HFFc6 (cell line): ENCODE measurements at regions not wholly inside any gene's neighbourhood (a gene's known extent, or its start where the extent isn't known, plus 50 kb on each side); places are given as distances from the start of the nearest gene placed in this dataset.
A peak's percentile ranks its signal among the peaks of the same experiment; 100 is the strongest.

ENCODE experiments used
- DNase-seq: peaks from one replicate; pipeline ENCODE4 v3.0.0-alpha.2; 2018
- H3K27ac Mint-ChIP-seq: 2 replicates; pipeline ENCODE4 v1.8.0; 2020; ENCODE audit warnings: mild to moderate bottlenecking, mixed read lengths
- H3K27me3 Mint-ChIP-seq: 2 replicates; pipeline ENCODE4 v1.8.0; 2021; ENCODE audit warnings: mild to moderate bottlenecking, moderate library complexity, mixed read lengths; ENCODE audit not compliant: insufficient read depth
- H3K36me3 Mint-ChIP-seq: 2 replicates; pipeline ENCODE4 v1.8.0; 2021; ENCODE audit warnings: low read depth, mixed read lengths
- H3K4me1 Mint-ChIP-seq: 2 replicates; pipeline ENCODE4 v1.8.0; 2020; ENCODE audit warnings: low read depth, mixed read lengths
- H3K4me3 Mint-ChIP-seq: 2 replicates; pipeline ENCODE4 v1.8.0; 2020; ENCODE audit warnings: mild to moderate bottlenecking, moderate library complexity, mixed read lengths
- H3K9me3 Mint-ChIP-seq: 2 replicates; pipeline ENCODE4 v1.8.0; 2020; ENCODE audit warnings: mild to moderate bottlenecking, mixed read lengths
- CTCF ChIP-seq: fragments of 200-600 bp; sonication (generic); IDR thresholded peaks from 2 replicates; pipeline ENCODE4 v1.5.0; 2021; ENCODE audit warnings: antibody characterized with exemption, mild to moderate bottlenecking

- Mint-ChIP-seq H3K27ac (no peak overlapping the region), H3K9me3 (no peaks in the 10 kb centered on the region), H3K4me3 (no peak overlapping the region), H3K4me1 (no peaks in the 10 kb centered on the region), H3K27me3 (peaks cover 10% of the 10 kb centered on the region), H3K36me3 (no peaks in the 10 kb centered on the region)
- DNase-seq, result no peak
- TF ChIP-seq CTCF, result no peak
Observed at GRCh38 chr9:129385211-129385934, 207.3 kb upstream of the IER5L start.

DNA sequence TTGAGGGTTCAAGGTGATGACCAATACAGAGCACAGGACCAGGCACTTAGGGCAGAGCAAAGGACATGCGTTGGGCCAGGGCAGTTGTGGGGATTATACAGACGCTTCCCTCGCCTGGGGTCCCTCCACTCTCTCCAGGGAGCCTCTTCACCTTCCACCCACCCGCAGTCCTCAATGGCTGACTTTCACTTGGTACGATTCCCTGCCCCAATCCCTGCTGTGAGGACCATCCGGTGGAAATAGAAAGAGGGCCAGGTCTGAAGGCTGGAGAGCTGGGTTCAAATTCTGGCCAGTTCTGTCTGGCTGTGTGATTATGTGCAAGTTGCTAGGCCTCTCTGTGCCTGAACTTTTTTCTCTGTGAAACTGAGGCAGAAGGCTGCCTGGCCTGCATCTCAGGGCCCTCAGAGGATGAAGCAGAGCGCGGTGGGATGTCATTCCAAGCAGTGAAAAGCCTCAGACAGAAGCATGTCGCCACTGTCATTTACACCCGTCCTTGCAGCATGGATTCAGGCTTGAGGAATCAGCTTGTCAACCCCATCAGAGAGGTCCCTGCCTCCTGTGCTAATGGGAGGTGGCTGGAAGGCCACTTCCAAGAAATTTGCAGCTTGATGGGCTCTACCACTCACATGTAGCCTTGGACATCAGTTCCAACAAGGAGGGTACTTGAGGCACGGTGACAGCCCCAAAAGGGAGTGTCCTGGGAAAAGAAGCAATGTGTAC lies 206.6 kb upstream of the IER5L start:
- H3K27me3 Mint-ChIP-seq, result peaks cover 7% of the 10 kb centered on the region
- H3K27ac Mint-ChIP-seq, result no peak overlapping the region
- H3K4me1 Mint-ChIP-seq, result no peaks in the 10 kb centered on the region
- no peak overlapping the region for H3K4me3 Mint-ChIP-seq
- no peak for TF ChIP-seq CTCF
- no peak for DNase-seq
- H3K36me3 Mint-ChIP-seq, result no peaks in the 10 kb centered on the region
- H3K9me3 Mint-ChIP-seq, result no peaks in the 10 kb centered on the region

DNA sequence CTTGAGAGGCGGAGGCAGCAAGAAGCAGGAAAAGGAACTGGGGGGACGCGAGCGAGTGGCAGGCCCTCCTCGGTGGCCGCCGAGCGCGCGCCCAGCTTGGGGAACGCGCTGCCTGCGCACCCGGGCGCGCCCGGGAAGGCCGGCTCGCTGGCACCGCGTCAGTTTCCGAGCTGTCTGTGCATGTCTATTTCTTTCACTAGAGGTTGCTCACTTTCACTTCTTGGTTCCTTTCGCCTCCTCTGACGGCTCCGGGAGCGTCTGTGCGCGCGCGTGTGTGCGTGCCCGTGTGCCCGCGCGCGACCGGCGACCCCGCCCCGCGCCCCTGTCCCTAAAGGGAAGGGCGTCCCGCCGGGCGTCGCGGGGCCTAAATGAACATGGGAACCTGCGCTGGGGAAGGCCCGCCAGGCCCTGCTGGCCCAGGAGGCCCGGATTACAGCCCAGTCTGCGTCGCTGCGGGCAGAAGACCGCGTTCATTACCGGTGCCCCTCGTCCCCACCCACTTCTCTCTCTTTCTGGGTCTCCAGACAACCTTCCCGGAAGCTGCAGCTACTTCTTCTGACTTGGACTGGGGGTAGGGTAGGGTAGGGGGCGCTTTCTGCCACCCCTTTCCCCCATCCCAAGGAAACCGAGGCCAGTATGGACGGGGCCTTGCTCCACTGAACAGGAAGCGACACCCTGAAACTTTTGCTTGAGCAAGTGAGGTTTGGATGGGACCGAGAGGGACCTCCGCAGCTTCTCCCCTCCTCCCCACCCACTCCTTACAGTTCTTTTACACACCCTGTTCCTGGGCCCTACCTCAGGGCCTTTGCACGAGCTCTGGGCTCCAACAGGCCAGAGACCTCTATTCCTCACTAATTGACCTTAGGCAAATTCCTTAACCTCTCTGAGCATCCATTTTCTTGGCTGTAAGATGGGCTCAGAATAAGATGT lies 205.8 kb upstream of the IER5L start:
- peak overlapping the region; percentile 47 for H3K4me3 Mint-ChIP-seq
- peak; percentile 53 for DNase-seq
- H3K27me3 Mint-ChIP-seq, result peaks cover 7% of the 10 kb centered on the region
- peak; percentile 28; the same call in 1 of the 2 replicates for TF ChIP-seq CTCF
- H3K4me1 Mint-ChIP-seq, result no peaks in the 10 kb centered on the region
- no peaks in the 10 kb centered on the region for H3K9me3 Mint-ChIP-seq
- no peak overlapping the region for H3K27ac Mint-ChIP-seq
- H3K36me3 Mint-ChIP-seq, result no peaks in the 10 kb centered on the region

DNA sequence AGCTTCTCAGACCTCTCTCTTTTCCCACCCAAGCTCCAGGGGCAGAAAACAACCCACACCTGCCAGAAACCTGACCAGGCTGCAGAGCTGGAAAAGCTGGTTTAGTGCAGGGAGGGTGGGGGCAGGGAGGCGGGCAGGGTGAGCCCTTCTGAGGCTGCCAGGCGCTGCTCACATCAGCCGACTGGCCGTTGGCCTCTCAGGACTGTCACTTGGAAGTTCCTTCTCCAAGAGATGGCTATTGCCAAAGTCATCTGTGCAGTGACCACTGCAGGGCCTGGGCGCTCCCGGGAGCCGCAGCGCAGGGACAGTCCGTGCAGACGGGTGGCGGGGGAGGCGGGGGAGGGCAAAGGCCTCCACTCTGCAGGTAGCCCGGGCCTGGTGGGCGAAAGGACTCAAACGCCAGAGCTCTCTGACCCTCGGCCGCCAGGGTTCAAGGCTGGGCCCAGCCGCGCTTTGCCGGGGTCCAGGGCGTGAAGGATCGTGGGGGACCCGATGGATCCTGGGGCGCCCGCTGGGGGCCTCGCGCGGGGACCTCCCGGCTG lies 205.0 kb upstream of the IER5L start:
- no peak overlapping the region for H3K27ac Mint-ChIP-seq
- DNase-seq, result no peak
- no peaks in the 10 kb centered on the region for H3K9me3 Mint-ChIP-seq
- TF ChIP-seq CTCF, result no peak
- peak overlapping the region; percentile 47; the same call in 1 of the 2 replicates for H3K4me3 Mint-ChIP-seq
- no peaks in the 10 kb centered on the region for H3K36me3 Mint-ChIP-seq
- H3K27me3 Mint-ChIP-seq, result peaks cover 7% of the 10 kb centered on the region
- H3K4me1 Mint-ChIP-seq, result no peaks in the 10 kb centered on the region

GRCh38 chr9:129382281-129383018 lies 204.4 kb upstream of the IER5L start:
- H3K27ac Mint-ChIP-seq, result no peak overlapping the region
- DNase-seq, result no peak
- peak overlapping the region; percentile 24; the same call in 1 of the 2 replicates for H3K4me3 Mint-ChIP-seq
- H3K4me1 Mint-ChIP-seq, result no peaks in the 10 kb centered on the region
- TF ChIP-seq CTCF, result no peak
- peaks cover 8% of the 10 kb centered on the region for H3K27me3 Mint-ChIP-seq
- no peaks in the 10 kb centered on the region for H3K9me3 Mint-ChIP-seq
- no peaks in the 10 kb centered on the region for H3K36me3 Mint-ChIP-seq
